ENCODE measurements at regions not wholly inside any gene's neighbourhood (a gene's known extent, or its start where the extent isn't known, plus 50 kb on each side); places are given as distances from the start of the nearest gene placed in this dataset.
A peak's percentile ranks its signal among the peaks of the same experiment; 100 is the strongest.

GRCh38 chr5:124410539-124411488 lies 335.6 kb downstream of the ZNF608 start:
- no peak for DNase-seq

DNA sequence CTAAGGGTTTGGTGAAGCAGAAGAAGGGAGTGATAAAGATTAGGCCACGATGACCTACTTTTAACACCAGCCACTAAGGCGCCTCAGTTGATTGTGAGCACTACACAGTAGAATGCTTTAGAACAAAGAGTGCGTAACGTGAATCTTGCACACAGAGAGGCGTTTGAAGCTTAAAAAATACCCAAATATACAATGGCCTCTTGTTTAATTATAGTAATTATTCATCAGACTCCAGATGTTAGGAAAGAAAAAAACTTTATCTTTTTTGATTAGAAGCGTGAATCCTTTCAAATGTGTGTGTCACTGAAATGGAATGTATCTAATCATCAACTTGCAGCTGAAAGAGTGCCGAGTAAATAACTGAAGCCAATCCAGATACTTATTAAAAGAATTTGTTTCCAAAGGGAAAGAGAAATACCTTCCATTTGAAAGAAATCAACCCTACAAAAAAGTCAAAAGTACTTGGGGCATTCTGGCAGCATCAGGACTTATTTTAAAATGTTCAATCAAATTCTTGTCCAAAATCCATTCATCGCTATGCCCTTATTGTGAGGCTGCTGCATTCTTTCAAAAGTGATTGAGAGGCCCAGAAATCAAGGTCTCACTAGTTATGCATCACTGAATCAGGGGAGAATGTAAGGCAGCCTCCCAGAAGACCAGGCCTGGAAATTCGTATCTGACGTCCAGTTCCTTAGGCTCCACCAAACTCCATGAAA lies 337.5 kb downstream of the ZNF608 start:
- DNase-seq: no peak

GRCh38 chr5:124404796-124405195 lies 341.6 kb downstream of the ZNF608 start:
- no peak for DNase-seq

DNA sequence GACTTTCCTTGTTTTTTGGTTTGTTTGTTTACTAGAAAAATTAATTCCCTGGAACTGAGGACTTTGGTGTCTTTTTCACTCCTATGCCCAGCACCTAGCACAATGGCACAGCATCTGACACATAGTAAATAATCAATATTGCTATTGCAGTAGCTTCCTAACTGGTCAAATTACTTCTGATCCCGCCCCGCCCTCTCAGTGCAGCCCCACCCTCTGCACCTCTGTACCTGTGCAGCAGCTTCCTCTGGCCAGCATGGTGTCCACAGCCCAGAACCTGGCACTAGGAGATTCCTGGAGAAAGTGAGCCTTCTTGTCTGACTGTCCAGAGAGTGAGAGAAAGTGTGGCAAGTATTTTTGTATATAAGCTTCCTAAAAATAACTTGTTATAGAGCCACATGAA lies 343.2 kb downstream of the ZNF608 start:
- no peak for DNase-seq

DNA sequence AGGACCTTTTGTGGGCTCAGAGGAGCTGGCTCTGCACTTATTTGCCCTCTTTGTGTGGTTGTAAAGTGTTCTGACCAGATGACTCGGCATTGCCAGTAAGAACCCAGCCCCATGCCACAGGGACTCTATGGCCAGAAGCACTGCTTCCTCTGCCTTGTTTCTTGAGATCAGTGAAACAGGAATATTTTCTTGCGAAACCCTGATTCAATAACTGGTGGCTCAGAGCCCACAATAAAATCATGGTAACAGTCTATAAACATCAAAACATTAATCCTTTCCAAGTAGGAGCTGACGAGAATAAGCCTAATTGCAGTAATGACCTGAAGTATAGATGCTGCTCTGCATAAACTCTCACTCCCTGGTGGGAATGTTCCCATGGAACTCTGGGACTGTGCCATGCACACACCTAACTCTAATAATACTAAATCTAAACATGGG lies 344.3 kb downstream of the ZNF608 start:
- DNase-seq: peak; percentile 1

DNA sequence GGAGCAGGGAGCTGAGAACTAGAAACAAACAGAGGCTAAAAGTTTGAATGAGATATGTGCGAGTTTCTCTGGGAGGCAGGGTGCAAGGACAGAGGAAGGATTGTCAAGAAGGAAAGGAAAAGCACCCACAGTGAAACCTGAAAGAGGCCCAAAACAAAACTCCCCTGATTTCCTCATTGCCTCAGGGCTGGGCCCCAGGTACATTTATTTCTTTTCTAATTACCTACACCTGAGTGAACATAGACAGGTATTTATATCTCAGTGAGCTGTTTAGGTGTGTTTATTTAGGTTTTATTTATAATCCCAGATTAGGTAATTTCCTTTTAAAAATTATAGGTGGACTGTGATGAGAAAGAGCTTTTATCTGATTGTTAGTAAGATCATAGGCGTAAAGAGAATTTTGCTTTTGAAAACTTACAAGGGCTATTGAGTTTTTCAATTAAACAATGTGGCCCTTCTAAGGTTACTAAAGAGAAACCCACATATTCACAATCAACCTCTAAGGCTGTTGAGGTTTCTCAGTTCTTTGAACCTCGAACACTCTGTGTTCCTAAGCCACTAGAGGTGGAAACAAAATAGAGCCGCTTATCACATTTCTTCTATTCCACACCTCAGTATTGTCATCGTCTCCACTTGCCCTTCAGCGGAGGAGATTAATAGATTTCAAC lies 344.8 kb downstream of the ZNF608 start:
- no peak for DNase-seq

GRCh38 chr5:124399426-124399961 lies 346.9 kb downstream of the ZNF608 start:
- no peak for DNase-seq

DNA sequence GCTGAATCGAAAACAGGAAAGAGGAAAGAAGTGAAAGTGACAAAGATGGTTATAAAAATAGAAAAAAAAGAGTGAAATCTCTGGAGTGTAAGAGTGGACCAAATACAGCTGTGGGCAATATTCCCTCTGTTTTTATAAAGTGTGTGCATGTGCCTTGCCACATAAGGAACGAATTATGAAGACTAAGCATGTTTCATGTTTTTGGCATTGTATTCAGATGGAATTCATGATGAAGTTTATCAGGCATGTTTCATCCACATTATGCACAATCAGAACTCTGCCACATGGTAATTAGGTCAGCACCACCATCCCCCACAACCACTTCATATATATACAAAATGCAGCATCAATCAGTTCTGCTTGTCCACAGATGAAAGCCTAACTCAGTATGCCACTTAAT lies 348.0 kb downstream of the ZNF608 start:
- no peak for DNase-seq

DNA sequence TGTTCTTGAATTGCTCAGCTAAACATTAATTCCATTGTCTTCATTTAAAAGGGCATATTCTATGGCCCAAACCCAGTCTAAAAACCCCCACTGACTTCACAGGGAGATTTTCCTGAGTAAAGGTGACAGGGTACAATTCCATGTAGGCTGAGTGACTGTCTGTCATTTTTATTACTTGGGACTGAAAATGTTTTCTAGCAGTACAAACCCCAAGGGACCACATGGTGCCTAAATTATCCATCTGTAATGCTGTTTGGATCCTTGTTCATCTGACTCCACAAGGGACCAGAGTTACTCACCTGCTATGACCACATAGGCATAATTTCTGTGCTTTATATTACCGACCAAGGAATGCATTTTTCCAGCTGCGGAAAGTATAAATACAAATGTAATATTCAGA lies 349.1 kb downstream of the ZNF608 start:
- DNase-seq: no peak

GRCh38 chr5:124395926-124396325 lies 350.5 kb downstream of the ZNF608 start:
- DNase-seq: no peak

- DNase-seq: no peak
Measured at GRCh38 chr5:124395287-124395686, 351.2 kb downstream of the ZNF608 start.

DNA sequence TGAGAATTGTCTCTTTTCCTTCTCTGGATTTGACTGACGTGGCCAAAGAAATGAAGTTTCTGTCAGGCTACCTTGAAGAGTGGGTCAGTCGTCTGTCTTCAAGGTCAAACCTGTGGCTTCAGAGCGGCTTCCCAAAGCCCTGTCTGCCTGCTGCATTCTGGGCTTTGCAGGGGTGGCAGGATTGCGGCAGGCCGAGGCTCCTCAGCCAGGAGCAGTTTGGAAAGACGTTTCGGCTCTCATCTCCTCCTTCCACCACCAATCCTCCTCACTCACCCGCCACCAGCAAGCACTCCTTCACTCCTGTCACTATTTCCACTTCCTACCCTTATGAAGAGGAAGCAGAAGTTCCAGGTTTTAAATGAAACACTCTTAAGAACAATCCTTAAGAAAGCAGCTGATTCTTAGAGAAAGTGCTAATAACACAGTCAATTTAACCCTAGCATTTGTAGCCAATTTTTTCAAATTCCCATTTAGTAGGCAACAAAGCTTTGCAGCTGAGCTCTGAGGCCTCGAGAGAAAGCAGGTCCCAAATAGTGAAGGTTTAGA lies 351.7 kb downstream of the ZNF608 start:
- no peak for DNase-seq

DNA sequence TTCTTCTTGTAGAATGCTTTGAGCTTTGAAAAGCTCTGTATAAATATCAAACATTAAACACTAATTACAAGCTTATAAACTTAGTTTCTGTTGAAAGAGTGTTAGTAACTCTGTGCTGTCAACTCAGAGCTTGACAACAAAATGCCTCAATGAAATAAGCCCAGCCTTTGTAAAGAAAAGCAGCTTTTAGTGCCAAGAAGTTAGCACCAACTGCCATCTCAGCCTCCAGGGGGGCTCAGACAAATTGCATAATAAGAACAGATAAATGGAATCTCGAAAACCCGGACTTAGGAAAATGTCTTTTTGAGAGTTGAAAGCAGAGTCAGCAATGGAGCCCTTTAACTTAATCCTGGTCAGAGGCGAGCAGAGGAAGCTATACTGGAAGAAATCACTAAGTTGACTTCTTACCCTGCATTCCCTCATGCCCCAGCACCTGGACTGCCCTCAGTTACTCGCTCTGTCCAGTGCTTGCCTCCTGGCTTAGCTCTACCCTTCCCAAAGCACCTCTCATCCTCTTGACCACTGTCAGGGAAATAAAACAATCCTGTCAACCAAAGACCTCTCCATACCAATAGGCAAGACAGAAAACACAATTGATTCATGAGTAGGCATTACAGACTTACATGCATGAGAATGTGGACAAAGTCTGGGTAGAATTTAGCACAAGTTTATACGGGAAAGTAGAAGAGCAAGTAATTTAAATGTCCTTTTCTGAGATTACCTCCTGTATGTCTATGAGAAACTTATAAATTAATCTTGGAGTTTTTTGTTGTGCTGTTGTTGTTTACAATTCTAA lies 352.7 kb downstream of the ZNF608 start:
- DNase-seq: no peak

DNA sequence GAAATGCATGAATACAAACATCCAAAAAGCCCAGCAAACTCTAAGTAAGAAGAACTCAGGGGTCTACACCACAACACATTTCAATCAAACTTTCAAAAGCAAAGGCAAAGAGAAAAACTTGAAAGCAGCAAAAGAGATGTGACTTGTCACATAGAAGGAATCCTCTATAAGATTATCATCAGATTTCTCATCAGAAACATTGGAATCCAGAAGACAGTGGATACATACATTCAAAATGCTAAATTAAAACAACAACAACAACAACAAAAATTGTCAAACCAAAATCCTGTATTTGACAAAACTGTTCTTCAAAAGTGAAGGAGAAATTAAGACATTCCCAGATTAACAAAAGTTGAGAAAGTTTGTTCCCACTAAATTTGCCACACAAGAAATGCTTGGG lies 362.7 kb downstream of the ZNF608 start:
- DNase-seq: no peak

DNA sequence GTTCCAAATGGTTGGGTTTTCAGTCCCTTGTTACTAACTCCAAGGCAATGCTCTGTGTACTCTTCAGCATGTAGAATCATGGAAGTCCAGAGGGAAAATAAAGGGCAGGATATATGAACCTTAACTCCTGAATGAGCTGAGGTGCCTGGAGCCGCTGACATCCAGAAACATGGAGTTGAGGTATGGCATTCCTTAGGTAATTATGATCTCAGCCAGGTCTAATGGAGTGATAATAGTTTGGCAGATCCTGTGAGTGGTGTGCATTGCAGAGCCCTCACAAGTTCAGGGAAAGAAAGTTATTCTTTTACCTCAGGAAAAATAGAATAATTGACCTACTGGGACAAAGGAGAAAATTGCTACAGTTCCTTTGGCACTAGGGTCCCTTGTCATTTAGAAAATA lies 369.1 kb downstream of the ZNF608 start:
- no peak for DNase-seq

GRCh38 chr5:124373883-124374282 lies 372.6 kb downstream of the ZNF608 start:
- no peak for DNase-seq

DNA sequence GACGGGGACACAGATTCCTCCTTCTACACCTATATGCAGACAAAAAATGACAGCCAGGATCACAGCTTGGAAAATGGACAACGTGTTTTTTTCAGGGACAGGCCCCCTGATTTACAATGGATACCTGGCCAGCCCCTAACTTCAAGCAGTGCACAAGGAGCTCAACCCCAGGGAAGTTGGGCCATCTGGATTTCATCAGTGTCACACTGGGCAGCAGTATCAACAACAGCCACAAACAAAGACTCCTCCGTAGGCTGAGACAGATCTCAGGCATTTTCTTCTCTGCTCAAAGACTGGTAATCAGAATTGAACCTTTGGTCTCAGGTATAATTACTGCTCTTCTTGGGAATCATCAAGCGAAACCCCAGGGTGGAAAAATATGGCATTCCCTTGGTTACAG lies 374.0 kb downstream of the ZNF608 start:
- DNase-seq: no peak

DNA sequence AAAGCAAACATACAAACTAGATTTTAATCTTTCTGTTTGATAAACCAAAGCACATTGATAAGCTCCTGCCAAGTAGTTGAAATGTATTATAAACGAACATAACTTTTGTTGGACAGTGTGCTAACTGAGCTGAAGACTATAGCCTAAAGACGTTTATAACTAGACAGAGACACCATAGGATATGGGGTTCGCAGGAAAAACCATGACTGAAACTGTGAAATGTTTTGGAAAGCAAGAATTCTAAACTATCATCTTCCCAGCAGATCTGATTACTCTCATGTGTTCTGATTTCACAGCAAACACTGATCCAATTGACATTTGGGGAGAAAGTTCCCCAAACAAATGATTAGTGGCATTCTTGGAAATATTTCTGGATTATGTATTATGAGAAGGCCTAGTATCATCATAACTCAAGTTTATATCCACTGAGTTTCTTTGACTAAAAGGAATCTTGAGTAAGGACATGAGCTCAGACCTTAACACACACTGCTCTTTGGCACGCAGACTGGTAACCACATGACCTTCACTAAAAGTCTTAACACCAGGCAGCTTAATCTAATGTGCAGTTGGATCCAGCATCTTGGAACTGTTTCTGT lies 375.2 kb downstream of the ZNF608 start:
- DNase-seq: no peak

GRCh38 chr5:124370601-124371000 lies 375.8 kb downstream of the ZNF608 start:
- DNase-seq: no peak

DNA sequence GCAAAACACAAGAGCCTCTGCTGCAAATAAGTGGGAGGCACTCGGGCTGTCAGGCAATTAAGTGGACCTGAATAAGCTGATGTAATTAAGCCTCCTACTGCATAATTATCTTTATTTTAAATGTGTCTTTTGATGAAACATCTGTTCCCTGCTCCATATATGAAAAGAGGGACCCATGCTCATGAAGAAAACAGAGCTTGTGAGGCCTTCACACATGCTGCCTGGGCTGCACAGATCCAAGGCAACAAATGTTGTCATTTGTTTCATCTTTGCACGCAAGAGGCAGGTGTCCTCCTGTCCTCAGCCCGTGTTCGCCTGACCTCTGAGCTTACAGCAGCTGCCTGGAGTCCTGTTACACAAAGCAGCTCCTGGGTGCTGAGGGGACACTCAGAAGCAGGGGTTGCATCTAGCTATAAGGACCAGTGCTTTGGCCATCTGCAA lies 381.1 kb downstream of the ZNF608 start:
- DNase-seq: no peak

DNA sequence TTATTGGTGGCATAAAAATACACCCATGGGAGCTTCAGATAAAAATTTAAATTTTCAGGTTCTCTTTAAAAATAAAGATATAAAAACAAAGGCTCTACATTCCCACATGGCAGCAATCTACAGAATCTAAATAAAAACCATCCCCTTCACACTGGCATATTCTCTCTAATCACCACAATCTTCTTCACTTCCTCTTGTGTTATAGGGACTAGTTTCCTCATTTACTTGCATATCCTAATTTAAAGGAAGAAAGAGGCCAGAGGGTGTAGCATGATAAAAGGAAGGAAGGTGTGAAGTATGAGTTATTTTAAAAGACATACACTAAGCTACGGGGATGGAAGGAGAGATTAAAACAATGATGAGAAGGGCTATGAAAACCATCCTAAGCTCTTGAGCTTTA lies 390.5 kb downstream of the ZNF608 start:
- DNase-seq: no peak

DNA sequence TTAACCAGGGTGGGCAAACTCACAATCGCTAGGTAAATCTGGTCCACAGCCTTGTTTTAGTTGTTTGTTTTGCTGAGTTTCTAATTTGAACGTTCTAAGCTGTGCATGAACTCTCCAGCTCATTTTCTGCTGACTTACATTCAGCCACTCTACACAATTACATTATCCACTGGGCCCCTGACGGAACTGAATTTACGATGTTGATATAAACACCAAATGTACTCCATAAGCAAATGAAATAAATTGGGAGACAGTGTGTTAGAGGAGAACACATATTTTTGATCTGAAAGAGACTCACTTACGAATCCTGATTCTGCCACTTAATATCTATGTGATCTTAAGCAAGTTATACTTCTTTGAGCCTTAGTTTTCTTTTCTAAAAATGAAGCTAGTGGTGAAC lies 393.4 kb downstream of the ZNF608 start:
- DNase-seq: no peak

Measured in activated CD4-positive, alpha-beta T cell treated with anti-CD3 and anti-CD28 coated beads, Interleukin-10, Interleukin-2, amounts not matched to agents 100 ng/mL and 50 ng/mL, durations not matched to agents 16 hours and 8 hours (primary cell).